DMS 273 (cell line): ENCODE measurements at regions not wholly inside any gene's neighbourhood (a gene's known extent, or its start where the extent isn't known, plus 50 kb on each side); places are given as distances from the start of the nearest gene placed in this dataset.
"Not testable (repeated sequence)": the region's sequence is repeated elsewhere in the genome, so short reads cannot be mapped to it uniquely, and the experiment has no call there.

Experiments
- DNase-seq: peaks from one replicate; lab custom pipeline; 2025; ENCODE audit not compliant: unreplicated experiment; lab: John Stamatoyannopoulos, UW

DNA sequence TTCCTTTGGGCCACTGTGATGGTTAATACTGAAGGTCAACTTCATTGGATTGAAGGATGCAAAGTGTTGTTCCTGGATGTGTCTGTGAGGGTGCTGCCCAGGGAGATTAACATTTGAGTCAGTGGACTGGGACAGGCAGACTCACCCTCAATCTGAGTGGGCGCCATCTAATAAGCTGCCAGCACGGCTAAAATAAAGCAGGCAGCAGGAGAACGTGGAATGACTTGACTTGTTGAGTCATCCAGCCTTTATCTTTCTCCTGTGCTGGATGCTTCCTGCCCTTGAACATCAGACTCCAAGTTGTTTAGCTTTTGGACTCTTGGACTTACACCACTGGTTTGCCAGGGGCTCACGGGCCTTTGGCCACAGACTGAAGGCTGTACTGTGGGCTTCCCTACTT is 1046.9 kb downstream of the TYW1 start:
- no peak for DNase-seq

DNA sequence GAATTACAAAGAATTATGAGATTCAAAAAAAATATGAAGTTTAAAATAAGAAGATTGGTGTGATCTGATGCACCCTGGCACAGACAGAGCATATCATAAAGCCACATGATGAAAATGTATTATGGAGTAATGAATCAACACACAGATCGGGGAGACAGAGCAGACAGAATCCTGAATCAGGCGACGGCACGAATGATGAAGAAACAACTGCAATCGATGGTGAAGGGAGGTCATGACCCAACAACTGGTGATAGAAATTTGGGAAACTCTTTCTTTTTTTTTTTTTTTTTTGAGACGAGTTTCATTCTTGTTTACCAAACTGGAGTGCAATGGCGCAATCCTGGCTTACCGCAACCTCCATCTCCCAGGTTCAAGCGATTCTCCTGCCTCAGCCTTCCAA is 1054.0 kb downstream of the TYW1 start:
- DNase-seq: no peak

DNA sequence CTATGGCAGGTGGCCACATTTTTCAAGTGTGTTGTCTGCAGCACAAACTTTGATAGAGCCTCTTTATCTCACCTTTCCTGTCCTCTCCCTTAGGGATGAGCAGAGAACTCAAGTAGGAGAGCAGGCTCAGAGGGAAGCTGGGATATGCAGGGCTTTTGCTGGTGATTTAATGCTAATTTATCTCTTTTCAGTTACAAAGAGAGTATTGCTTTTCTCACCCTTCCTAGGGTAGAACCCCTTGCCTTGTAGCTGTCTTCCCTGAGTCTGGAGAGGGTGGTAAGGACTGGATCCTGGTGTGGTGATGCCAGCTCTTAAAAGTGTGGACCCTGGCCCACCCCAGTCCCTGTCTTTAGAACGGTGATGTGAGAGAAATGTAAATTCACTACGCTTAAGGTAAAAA is 1061.4 kb downstream of the TYW1 start:
- no peak for DNase-seq

DNA sequence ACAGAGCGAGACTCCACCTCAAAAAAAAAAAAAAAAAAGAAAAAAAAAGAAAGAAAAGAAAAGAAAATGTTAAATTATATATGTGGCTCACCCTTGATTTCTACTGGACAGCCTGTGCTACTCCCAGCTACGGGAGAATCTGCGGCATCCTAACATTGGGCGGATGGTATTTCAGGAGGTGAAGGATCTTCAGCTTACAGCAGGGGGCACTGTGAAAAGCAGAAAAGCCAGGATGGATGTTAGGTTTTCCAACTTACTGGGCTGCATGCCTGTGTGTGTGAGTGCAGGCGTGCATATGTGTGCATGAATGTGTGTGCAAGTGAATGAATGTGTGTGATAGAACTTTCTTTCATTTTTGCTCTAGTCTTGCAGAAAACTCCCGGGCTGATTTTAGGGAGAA is 1066.5 kb downstream of the TYW1 start:
- DNase-seq: peak; percentile 51

DNA sequence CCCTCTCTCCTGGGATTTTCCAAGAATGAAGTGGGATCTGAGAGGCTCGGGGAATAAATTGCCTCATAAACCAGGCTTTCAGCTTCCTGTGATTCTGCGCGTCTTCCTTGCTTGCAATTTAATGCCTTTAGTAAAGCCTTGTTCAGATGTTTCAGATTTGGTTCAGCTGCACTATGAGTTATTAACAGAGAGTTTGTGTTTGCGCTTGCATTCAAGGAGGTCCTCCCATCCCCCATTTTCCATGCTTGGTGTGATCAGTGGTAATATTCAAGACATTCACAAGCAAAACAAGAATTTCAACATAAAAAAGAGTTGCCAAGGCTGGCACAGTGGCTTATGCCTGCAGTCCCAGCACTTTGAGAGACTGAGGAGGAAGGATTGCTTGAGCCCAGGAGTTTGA is 1068.9 kb downstream of the TYW1 start:
- DNase-seq: no peak

DNA sequence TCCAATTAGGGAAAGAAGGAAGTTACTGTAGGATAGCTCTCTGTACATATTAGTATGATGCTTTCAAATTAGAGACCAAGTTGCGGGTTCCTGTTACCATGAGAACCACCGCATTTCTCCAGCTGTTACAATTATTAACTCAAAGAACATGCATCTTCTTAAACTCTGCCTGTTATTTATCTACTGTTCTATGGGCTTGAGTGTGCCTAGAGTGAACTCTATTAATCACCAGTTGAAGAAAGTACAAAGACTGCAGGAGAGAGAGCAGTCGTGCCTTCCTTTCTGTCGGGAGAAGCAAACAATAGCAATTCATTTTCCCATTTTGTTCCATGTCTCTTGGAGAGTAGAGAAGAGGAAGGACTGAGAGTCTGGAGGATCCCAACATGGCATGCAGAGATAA is 1071.2 kb downstream of the TYW1 start:
- peak; percentile 18 for DNase-seq

DNA sequence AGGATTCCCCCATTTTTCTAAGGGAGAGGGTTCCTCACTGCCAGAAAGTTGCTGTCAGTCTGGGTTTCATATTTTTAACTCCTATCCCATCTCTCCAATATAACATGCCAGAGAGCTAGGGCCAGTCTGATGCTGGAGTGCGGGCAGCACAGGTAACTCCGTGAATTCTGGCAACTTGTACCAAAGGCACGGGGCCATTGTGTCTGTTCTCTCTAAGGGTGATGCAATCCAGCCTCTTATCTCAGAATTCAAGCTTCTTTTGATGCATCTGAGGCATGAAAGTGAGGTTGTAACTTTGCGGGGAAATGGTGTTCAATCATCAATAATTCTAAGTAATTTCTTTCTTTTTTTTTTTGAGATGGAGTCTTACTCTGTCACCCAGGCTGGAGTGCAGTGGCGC is 1074.4 kb downstream of the TYW1 start:
- DNase-seq: no peak

DNA sequence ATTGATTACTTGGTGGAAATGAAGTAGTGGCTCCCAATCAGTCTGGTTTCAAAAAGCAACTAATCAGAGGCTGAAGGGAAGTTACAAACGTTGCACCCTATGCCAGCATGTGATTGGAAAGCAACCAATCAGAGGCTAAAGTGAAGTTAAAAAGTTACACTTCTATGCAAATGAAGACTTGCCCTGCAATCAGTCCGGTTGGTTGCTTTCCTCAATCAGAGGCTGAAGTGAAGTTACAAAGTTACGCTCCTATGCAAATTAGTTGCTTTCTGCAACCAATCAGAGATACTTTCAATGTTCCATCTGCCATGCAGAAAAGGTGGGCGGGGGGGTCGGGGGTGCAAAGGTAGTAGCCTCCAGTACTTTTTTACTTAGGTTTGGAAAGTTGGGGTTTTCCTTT is 1077.1 kb downstream of the TYW1 start:
- no peak for DNase-seq

DNA sequence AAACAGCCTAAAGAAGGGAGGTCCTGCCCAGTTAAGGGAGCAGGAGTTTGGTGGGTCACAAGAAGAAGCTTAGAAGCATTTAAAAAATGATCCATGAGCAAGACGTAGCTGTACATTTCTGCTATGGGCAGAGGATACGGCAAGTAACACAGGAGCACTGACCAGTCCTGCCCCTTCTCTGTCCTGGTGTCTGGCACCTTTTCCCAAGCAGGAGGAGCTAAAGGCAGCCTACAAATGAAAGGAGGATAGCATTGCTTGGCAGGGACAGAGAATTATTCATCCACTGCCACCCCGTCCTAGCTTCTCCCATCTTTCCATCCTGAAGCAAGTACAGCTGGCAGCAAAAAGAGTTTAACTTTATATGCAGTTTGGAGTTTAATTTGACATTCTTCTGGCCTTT is 1077.6 kb downstream of the TYW1 start:
- DNase-seq: no peak

DNA sequence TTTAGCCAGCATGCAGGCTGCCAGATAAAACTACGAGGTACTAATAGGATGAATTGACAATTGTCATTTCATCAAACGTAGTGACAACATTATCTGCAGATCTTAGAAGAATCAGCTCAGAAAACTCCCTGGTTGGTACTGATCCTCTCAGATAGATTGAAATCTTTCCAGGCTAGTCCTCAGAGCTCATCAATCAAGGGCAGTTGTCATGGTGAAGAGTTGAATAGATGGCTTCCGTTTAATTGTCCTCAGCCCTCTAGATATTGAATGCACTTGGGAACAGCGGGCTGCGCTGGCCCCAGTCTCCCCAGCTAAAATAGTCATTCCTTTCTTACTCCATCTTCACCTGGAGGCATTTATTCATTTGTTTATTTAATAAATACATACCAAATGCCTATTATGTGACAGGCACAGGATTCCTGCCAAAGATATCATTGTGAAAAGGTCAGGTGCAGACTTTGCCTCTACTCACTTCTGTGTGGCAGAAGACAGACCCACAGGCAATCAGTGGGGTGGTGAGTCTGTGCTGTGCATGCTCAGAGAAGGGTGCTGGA is 1081.6 kb downstream of the TYW1 start:
- no peak for DNase-seq

DNA sequence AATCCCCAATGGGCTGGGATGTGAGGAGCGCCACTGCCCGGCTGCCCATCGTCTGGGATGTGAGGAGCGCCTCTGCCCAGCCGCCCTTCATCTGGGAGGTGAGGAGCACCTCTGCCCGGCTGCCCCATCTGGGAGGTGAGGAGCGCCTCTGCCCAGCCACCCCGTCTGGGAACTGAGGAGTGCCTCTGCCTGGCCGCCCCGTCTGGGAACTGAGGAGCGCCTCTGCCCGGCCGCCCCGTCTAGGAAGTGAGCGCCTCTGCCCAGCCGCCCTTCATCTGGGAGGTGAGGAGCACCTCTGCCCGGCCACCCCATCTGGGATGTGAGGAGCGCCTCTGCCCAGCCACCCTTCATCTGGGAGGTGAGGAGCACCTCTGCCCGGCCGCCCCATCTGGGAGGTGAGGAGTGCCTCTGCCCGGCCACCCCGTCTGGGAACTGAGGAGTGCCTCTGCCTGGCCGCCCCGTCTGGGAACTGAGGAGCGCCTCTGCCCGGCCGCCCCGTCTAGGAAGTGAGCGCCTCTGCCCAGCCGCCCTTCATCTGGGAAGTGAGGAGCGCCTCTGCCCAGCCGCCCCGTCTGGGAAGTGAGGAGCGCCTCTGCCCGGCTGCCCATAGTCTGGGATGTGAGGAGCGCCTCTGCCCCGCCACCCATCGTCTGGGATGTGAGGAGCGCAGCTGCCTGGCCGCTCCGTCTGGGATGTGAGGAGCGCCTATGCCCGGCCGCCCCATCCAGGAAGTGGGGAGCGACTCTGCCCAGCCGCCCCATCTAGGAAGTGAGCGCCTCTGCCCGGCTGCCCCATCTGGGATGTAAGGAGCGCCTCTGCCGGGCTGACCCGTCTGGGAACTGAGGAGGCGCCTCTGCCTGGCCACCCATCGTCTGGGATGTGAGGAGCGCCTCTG is 1085.7 kb downstream of the TYW1 start:
- not testable (repeated sequence) for DNase-seq

DNA sequence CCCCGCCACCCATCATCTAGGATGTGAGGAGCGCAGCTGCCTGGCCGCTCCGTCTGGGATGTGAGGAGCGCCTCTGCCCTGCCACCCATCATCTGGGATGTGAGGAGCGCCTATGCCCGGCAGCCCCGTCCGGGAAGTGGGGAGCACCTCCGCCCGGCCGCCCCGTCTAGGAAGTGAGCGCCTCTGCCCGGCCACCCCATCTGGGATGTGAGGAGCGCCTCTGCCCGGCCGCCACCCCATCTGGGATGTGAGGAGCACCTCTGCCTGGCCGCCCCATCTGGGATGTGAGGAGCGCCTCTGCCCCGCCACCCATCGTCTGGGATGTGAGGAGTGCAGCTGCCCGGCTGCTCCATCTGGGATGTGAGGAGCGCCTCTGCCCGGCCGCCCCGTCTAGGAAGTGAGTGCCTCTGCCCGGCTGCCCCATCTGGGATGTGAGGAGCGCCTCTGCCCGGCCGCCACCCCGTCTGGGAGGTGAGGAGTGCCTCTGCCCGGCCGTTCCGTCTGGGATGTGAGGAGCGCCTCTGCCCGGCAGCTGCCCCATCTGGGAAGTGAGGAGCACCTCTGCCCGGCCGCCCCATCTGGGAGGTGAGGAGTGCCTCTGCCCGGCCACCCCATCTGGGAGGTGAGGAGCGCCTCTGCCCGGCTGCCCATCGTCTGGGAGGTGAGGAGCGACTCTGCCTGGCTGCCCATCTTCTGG is 1086.5 kb downstream of the TYW1 start:
- DNase-seq: not testable (repeated sequence)

DNA sequence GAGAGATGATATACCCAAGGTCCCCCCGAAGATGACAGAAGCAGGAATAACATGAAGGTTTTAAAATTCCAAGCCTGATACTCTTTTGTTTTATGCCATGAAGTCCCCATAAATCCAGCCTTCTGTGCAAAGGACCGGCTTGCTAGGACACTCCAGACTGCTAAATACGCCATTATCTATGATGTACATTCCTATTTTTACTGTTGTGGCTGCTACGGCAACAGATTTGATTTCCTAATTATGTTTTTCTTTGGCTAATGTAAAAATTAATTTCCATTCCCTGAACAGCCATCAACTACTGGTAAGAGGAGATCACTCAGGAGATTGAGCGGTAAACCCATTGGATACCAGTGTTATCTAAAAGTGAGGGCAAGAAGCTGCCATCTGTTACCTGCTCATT is 1090.8 kb downstream of the TYW1 start:
- DNase-seq: no peak

DNA sequence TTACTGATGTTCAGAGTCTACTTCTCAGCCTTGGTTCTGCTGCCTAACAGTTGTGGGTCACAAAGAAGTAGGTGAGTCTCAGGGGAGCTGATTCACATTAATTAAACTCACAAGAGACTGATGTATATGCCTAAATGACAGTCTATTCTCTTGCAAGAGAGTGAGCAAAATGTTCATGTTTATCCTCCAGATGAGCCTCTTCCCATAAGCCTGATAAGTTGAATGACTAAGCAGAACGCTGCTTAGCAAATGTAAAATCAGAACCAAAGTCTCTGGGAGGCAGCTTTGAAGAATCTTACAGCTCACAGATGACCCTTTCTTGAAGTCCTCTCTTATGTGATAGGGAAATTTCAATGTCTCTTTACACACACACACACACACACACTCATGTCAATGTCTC is 1092.2 kb downstream of the TYW1 start:
- DNase-seq: no peak

DNA sequence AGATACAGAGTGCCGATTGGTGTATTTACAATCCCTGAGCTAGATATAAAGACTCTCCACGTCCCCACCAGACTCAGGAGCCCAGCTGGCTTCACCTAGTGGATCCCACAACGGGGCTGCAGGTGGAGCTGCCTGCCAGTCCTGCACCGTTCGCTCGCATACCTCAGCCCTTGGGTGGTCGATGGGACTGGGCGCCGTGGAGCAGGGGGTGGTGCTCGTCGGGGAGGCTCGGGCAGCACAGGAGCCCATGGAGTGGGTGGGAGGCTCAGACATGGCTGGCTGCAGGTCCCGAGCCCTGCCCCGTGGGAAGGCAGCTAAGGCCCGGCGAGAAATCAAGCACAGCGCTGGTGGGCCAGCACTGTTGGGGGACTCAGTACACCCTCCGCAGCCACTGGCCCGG is 1093.6 kb downstream of the TYW1 start:
- DNase-seq: not testable (repeated sequence)

DNA sequence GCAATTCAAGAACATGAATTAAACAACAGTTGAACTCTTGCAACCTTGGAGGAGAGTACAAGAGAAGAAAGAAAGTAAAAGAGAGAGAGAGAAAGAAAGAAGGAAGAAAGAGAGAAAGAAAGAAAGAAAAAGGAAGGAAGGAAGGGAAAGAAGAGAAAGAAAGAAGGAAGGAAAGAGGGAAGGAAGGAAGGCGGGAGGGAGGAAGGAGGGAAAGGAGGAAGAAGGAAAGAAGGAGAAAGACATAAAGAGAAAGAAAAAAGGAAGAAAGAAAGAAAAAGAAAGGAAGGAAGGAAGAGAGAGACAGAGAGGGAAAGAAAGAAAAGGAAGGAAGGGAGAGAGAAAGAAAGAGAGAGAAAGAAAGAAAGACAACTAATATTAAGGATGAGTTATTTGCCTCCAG is 1106.7 kb downstream of the TYW1 start:
- no peak for DNase-seq

DNA sequence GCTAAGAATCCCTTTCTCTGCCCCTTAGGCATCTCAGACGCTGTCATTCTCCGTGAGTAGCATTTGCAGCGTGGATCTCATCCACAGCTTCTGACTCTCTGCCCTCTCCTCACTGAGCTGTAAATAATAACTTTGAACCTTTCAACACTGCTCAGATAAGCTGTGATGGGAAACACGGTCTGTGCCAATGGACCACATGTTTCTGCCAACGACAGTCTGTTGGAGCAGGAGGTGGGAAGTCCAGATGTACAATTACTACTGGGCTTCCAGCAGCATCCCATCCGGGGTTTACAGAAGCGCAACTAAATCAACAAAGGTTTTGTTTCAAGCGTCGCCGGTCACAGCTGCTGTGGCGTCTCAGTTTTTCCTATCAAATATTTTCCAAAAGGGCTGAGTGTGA is 1110.6 kb downstream of the TYW1 start:
- peak; percentile 88 for DNase-seq

DNA sequence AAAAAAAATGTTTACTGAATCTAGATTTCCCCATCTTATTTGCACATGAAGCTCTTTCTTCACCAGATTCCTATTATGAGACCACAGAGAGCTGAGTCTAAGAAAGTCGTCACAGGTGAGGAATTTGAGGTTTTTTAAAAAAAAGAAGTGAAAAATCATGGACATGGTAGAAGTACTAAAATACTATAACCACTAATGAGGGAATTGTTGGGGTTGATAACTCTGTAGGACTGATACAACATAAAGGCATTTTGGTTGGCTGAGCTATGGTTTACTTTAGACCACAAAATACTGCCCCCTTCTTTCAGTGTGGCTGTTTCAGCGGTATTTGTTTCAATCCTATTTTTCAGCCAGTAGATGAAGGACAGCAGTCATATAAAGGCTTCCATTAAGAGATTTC is 1111.3 kb downstream of the TYW1 start:
- DNase-seq: no peak

DNA sequence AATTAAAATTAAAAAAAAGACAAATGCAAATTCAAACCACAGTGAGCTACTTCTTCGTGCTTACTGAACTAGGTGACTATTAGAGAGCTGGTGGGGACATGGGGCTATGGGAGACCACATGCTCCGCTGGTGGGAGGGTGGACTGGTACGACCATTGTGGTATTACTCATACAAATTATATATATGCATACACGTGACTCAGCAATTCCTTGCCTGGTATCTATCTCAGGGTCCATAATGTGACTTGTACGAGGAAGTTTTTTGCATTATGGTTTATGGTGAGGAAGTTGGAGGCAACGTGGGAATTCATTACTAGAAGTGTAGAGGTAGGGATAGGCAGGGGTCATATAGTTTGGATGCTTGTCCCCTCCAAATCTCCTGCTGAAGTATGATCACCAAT is 1112.7 kb downstream of the TYW1 start:
- no peak for DNase-seq

DNA sequence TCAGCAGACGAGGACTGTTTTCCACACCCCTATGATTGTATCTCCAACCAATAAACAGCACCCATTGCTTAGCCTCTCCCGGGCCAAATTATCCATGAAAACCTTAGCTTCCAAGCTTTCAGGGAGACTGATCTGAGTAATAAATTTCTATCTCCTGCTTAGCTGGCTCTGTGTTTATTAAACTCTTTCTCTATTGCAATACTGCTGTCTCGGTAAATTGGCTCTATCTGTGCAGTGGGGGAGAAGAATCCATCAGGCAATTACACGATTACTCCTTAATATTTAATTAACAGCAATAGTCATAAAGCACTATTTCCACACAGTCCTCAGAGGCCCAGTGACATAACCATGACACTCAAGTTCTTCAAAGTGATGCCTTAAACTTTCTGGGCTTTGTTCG is 1122.8 kb downstream of the TYW1 start:
- DNase-seq: no peak

DNA sequence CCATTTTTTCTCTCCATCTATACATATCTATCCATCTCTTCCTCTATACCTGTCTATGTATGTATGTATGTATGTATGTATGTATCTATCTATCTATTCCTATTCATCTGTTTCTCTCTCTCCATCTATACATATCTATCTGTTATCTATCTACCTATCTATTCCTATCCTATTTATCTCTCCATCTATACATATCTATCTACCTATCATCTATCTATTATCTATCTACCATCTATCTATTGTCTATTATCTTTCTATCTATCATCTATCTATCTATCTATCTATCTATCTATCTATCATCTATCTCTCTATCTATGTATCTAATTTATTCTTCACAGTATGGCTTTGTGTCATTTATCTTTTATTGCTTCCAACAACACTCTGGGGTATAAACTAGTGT is 1124.4 kb downstream of the TYW1 start:
- no peak for DNase-seq

DNA sequence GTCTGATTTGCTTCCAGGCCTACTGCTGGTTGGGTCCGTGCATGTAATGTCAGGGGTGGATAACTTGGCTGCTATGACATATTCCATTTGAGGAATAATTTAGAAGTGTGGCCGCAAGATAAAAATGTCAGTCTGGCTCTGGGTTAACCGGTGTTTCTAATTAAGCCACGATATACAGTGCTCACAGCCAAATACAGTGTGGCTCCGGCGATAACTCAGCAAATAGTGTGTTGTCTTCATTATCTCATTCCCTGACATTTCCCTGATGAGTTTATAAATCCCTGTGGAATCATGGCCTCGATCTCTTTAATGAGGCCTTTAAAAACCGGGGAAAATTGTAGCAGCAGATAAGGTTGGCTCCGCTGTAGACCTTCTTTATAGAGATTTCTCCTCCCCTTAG is 1125.0 kb downstream of the TYW1 start:
- no peak for DNase-seq
